GM12878 (cell line): ENCODE measurements at regions not wholly inside any gene's neighbourhood (a gene's known extent, or its start where the extent isn't known, plus 50 kb on each side); places are given as distances from the start of the nearest gene placed in this dataset.

Source experiments
- ATAC-seq: fragments of 200-7000 bp; cut with Tn5 transposase; 3 replicates; pipeline ENCODE4 v1.9.1; 2020; ENCODE audit warnings: mild to moderate bottlenecking, moderate library complexity
- BruUV-seq: library from RNA; stranded (reverse); fragments of 400-500 nt; replicated peaks from 2 replicates; lab custom pipeline; 2021; lab: Mats Ljungman, UMichigan
- CTCF ChIA-PET: fragments of 300-600 bp; sonication (Branson Sonifier 250); formaldehyde crosslinking; extraction: SDS; loops from one replicate; lab custom pipeline; 2021; ENCODE audit warnings: inconsistent platforms; lab: Yijun Ruan, JAX
- POLR2A ChIA-PET: fragments of 350-600 bp; formaldehyde crosslinking; extraction: SDS; loops from one replicate; lab custom pipeline; 2021; ENCODE audit warnings: inconsistent platforms; lab: Charles Lee
- RAD21 ChIA-PET: fragments of 300-600 bp; sonication (Branson Sonifier 250); formaldehyde crosslinking; loops from one replicate; lab custom pipeline; 2023; ENCODE audit warnings: antibody characterized with exemption; ENCODE audit not compliant: unreplicated experiment; lab: Charles Lee
- SMC1A ChIA-PET: fragments of 300-600 bp; sonication (Branson Sonifier 250); formaldehyde crosslinking; loops from one replicate; lab custom pipeline; 2023; ENCODE audit not compliant: unreplicated experiment, uncharacterized antibody; lab: Charles Lee
- DNase-seq: peaks from one replicate; pipeline ENCODE4 v3.0.0-alpha.2; 2011; ENCODE audit warnings: low read depth, low spot score
- FAIRE-seq: peaks from 3 replicates; lab custom pipeline; 2011; peaks lifted over from hg19 to GRCh38; lab: Jason Lieb, UNC
- H2AFZ ChIP-seq: 2 replicates; pipeline ENCODE4 v1.6.0; 2011; ENCODE audit warnings: low read depth, low read length, control low read depth; ENCODE audit not compliant: control insufficient read depth
- H3K27ac ChIP-seq: 2 replicates; pipeline ENCODE4 v1.5.1; 2011; ENCODE audit warnings: control low read depth; ENCODE audit not compliant: control insufficient read depth, insufficient read depth
- H3K27me3 ChIP-seq, 2 experiments: replicated peaks in 1 of 2; 2 replicates each; pipeline versions ENCODE4 v1.6.0 to v1.6.1; 2011; ENCODE audit warnings: low read length in 1 of 2; ENCODE audit not compliant: control insufficient read depth in 2 of 2, insufficient read depth in 2 of 2
- H3K36me3 ChIP-seq, 2 experiments: 2 replicates each; pipeline ENCODE4 v1.5.1; 2011; ENCODE audit warnings: low read length in 1 of 2; ENCODE audit not compliant: control insufficient read depth in 2 of 2, insufficient read depth in 2 of 2
- H3K4me1 ChIP-seq: 2 replicates; pipeline ENCODE4 v1.6.1; 2011; ENCODE audit warnings: mild to moderate bottlenecking, low read length, moderate library complexity, mixed read lengths; ENCODE audit not compliant: control insufficient read depth, insufficient read depth
- H3K4me2 ChIP-seq: 2 replicates; pipeline ENCODE4 v1.6.0; 2011; ENCODE audit warnings: control low read depth; ENCODE audit not compliant: control insufficient read depth, insufficient read depth
- H3K4me3 ChIP-seq: fragments of 200-600 bp; sonication (generic); 2 replicates; pipeline ENCODE4 v1.5.1; 2016
- H3K79me2 ChIP-seq: 2 replicates; pipeline ENCODE4 v1.6.0; 2011; ENCODE audit warnings: low read length; ENCODE audit not compliant: control insufficient read depth, insufficient read depth
- H3K9ac ChIP-seq: 2 replicates; pipeline ENCODE4 v1.8.0; 2011; ENCODE audit warnings: low read length, control low read depth, mixed read lengths; ENCODE audit not compliant: control insufficient read depth, insufficient read depth
- H3K9me3 ChIP-seq: replicated peaks from 3 replicates; pipeline ENCODE4 v1.5.1; 2011; ENCODE audit warnings: mild to moderate bottlenecking, low read length; ENCODE audit not compliant: control insufficient read depth, insufficient read depth
- H4K20me1 ChIP-seq: 2 replicates; pipeline ENCODE4 v1.6.0; 2011; ENCODE audit not compliant: control insufficient read depth, insufficient read depth
- CHD1 ChIP-seq: IDR thresholded peaks from 2 replicates; pipeline ENCODE4 v1.6.1; 2012; ENCODE audit warnings: low read depth, low read length, improper control_type of control experiment
- ESRRA ChIP-seq: IDR thresholded peaks from 2 replicates; pipeline ENCODE4 v1.6.1; 2012; ENCODE audit warnings: mild to moderate bottlenecking, low read length, improper control_type of control experiment
- GATAD2B ChIP-seq: fragments of 450-650 bp; conservative IDR thresholded peaks from 2 replicates; pipeline ENCODE4 v1.6.1; 2017; ENCODE audit warnings: low read depth, mild to moderate bottlenecking, moderate library complexity
- IKZF1 ChIP-seq: fragments of 450-650 bp; conservative IDR thresholded peaks from 2 replicates; pipeline ENCODE4 v1.6.1; 2017; ENCODE audit warnings: antibody characterized with exemption, mild to moderate bottlenecking
- JUND ChIP-seq: IDR thresholded peaks from 2 replicates; pipeline ENCODE4 v1.6.1; 2012; ENCODE audit warnings: low read depth, mild to moderate bottlenecking, low read length, improper control_type of control experiment, moderate library complexity
- MLLT1 ChIP-seq: fragments of 450-650 bp; IDR thresholded peaks from 2 replicates; pipeline ENCODE4 v1.6.1; 2016; ENCODE audit warnings: mild to moderate bottlenecking
- MYC ChIP-seq: IDR thresholded peaks from 2 replicates; pipeline ENCODE4 v1.6.1; 2011; ENCODE audit warnings: mild to moderate bottlenecking, low read length, moderate library complexity, inconsistent platforms; ENCODE audit not compliant: insufficient read depth, insufficient replicate concordance, insufficient read length, severe bottlenecking
- NFXL1 ChIP-seq: fragments of 450-650 bp; IDR thresholded peaks from 2 replicates; pipeline ENCODE4 v1.6.1; 2017; ENCODE audit warnings: antibody characterized with exemption, mild to moderate bottlenecking, borderline replicate concordance
- NFYA ChIP-seq: IDR thresholded peaks from 2 replicates; pipeline ENCODE4 v1.6.1; 2011; ENCODE audit warnings: low read depth, mild to moderate bottlenecking, low read length, improper control_type of control experiment, borderline replicate concordance
- NR2F1 ChIP-seq: fragments of 450-650 bp; conservative IDR thresholded peaks from 2 replicates; pipeline ENCODE4 v1.6.1; 2017; ENCODE audit warnings: mild to moderate bottlenecking
- NRF1 ChIP-seq: conservative IDR thresholded peaks from 2 replicates; pipeline ENCODE4 v1.6.1; 2011; ENCODE audit warnings: mild to moderate bottlenecking, low read depth, low read length, improper control_type of control experiment
- PKNOX1 ChIP-seq: fragments of 450-650 bp; IDR thresholded peaks from 2 replicates; pipeline ENCODE4 v1.6.1; 2016; ENCODE audit warnings: mild to moderate bottlenecking
- POU2F2 ChIP-seq: IDR thresholded peaks from 3 replicates; pipeline ENCODE4 v1.6.1; 2011; ENCODE audit warnings: low read depth, mild to moderate bottlenecking, low read length, borderline replicate concordance
- SIX5 ChIP-seq: IDR thresholded peaks from 2 replicates; pipeline ENCODE4 v1.6.1; 2011; ENCODE audit warnings: mild to moderate bottlenecking, low read depth, low read length, moderate library complexity; ENCODE audit not compliant: severe bottlenecking
- TAF1 ChIP-seq: IDR thresholded peaks from 2 replicates; pipeline ENCODE4 v1.6.1; 2011; ENCODE audit warnings: mild to moderate bottlenecking, low read depth, low read length, borderline replicate concordance
- TCF12 ChIP-seq: IDR thresholded peaks from 2 replicates; pipeline ENCODE4 v1.6.1; 2011; ENCODE audit warnings: low read depth, mild to moderate bottlenecking, low read length
- USF2 ChIP-seq: IDR thresholded peaks from 2 replicates; pipeline ENCODE4 v1.6.1; 2011; ENCODE audit warnings: low read depth, low read length, improper control_type of control experiment, borderline replicate concordance
- YBX1 ChIP-seq: fragments of 450-650 bp; IDR thresholded peaks from 2 replicates; pipeline ENCODE4 v1.6.1; 2016; ENCODE audit warnings: antibody characterized with exemption
- in situ Hi-C: fragments of 300-500 bp; cut with MboI; formaldehyde crosslinking; loops from 9 replicates; pipeline ENCODE4 v1.14.3; 2018; ENCODE audit warnings: mixed read lengths
- intact Hi-C: fragments of 100-400 bp; cut with micrococcal nuclease; formaldehyde crosslinking; loops from one replicate; pipeline ENCODE4 v1.14.2; 2022; ENCODE audit not compliant: unreplicated experiment
- TF ChIP-seq, protein P1 (sequence below): fragments of 150-350 bp; IDR thresholded peaks from 2 replicates; pipeline ENCODE4 v1.6.1; 2016; ENCODE audit warnings: low read depth, low read length

GRCh38 chr2:198957181-198957580, 500.6 kb downstream of the SATB2 start (continued):
- TF ChIP-seq JUND (no peak), TCF12 (no peak), YBX1 (no peak), POU2F2 (no peak), IKZF1 (no peak), MLLT1 (no peak), USF2 (no peak), TAF1 (no peak), MYC (no peak), GATAD2B (no peak), ESRRA (no peak)

GRCh38 chr2:198953328-198953727, 504.4 kb downstream of the SATB2 start:
- SMC1A ChIA-PET: no interaction called here
- TF ChIP-seq CHD1 (no peak), PKNOX1 (no peak), NRF1 (no peak), SIX5 (no peak), NFXL1 (no peak), NFYA (no peak), TAF1 (no peak), NR2F1 (no peak)
- TF ChIP-seq, protein P1, sequence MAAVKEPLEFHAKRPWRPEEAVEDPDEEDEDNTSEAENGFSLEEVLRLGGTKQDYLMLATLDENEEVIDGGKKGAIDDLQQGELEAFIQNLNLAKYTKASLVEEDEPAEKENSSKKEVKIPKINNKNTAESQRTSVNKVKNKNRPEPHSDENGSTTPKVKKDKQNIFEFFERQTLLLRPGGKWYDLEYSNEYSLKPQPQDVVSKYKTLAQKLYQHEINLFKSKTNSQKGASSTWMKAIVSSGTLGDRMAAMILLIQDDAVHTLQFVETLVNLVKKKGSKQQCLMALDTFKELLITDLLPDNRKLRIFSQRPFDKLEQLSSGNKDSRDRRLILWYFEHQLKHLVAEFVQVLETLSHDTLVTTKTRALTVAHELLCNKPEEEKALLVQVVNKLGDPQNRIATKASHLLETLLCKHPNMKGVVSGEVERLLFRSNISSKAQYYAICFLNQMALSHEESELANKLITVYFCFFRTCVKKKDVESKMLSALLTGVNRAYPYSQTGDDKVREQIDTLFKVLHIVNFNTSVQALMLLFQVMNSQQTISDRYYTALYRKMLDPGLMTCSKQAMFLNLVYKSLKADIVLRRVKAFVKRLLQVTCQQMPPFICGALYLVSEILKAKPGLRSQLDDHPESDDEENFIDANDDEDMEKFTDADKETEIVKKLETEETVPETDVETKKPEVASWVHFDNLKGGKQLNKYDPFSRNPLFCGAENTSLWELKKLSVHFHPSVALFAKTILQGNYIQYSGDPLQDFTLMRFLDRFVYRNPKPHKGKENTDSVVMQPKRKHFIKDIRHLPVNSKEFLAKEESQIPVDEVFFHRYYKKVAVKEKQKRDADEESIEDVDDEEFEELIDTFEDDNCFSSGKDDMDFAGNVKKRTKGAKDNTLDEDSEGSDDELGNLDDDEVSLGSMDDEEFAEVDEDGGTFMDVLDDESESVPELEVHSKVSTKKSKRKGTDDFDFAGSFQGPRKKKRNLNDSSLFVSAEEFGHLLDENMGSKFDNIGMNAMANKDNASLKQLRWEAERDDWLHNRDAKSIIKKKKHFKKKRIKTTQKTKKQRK: no peak

More at GRCh38 chr2:198953328-198953727, 504.4 kb downstream of the SATB2 start:
- Histone ChIP-seq H4K20me1 (no peaks in the 10 kb centered on the region), H3K27ac (no peak overlapping the region), H3K9me3 (no peaks in the 10 kb centered on the region; the same call in 2 of the 3 replicates), H3K27me3 (no peaks in the 10 kb centered on the region), H3K4me1 (no peaks in the 10 kb centered on the region), H3K9ac (no peak overlapping the region), H3K36me3 (no peaks in the 10 kb centered on the region), H2AFZ (no peak overlapping the region), H3K79me2 (no peaks in the 10 kb centered on the region), H3K4me2 (no peak overlapping the region), H3K4me3 (no peak overlapping the region)
- POLR2A ChIA-PET: no interaction called here
- RAD21 ChIA-PET: no interaction called here
- CTCF ChIA-PET: no interaction called here
- no peak for DNase-seq
- intact Hi-C loops: no loop called here
- FAIRE-seq: no peak
- in situ Hi-C loops: no loop called here
- ATAC-seq: no peak
- no TSS peak for BruUV-seq
